HG02981 (cell line): ENCODE measurements at regions not wholly inside any gene's neighbourhood (a gene's known extent, or its start where the extent isn't known, plus 50 kb on each side); places are given as distances from the start of the nearest gene placed in this dataset.
"Not testable (repeated sequence)": the region's sequence is repeated elsewhere in the genome, so short reads cannot be mapped to it uniquely, and the experiment has no call there.

ENCODE experiments used
- ATAC-seq: cut with Tn5 transposase; IDR thresholded peaks from one replicate; pipeline ENCODE4 v1.9.1; 2021; ENCODE audit warnings: mild to moderate bottlenecking, moderate library complexity; ENCODE audit not compliant: unreplicated experiment

DNA sequence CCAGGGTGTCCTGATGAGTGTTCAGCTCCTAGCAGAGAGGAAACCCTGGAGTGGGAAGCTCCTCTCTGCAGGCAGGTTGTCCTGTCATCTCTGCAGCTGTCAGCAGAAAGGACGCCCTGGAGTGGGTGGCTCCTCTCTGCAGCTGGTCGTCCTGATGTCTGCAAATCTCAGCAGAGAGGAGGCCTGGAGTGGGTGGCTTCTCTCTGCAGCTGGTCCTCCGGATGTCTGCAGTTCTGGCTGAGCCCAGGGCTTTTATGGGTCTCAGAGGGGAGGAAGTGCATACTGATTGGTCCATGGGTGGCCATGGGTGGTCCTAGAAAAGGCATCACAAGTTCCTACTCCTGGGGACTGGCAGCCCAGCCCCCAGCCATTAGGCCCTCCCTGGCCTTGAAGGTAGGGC, 102.6 kb upstream of the BNIP2 start:
- ATAC-seq: no peak

DNA sequence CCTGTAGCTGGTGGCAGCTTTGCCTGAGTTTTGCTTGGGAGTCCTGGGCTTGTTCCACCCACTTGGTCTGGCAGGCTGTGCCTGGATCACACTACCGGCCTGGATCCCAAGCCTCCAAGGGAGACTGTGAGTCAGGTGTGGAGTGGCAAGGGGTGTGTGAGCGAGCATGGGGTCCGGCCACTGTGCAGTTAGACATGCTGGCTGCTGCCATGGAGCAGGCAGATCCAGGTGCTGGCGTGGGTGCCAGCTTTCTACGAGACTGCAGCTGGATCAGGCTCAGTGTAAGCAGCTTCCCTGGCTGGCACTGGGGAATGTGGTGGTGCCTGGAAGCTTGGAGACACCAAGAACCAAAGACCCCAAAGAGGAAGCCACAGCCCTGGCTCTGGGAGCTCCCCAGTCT, 102.0 kb upstream of the BNIP2 start:
- no peak for ATAC-seq

DNA sequence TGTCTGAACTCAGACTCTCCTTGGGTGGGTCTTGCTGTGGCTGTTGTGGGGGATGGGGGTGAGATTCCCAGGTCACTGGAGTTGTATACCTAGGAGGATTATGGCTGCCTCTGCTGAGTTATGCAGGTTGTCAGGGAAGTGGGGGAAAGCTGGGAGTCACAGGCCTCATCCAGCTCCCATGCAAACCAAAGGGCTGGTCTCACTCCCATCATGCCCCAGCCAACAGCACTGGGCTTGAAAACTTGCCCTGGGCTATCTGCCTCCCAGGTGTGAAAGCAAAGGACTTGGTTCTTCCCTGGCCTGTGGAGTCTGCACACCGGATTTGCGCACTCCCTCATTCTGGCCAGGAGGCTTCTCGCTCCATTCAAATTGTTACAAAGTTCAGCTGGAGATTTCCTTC, 97.3 kb upstream of the BNIP2 start:
- not testable (repeated sequence) for ATAC-seq

DNA sequence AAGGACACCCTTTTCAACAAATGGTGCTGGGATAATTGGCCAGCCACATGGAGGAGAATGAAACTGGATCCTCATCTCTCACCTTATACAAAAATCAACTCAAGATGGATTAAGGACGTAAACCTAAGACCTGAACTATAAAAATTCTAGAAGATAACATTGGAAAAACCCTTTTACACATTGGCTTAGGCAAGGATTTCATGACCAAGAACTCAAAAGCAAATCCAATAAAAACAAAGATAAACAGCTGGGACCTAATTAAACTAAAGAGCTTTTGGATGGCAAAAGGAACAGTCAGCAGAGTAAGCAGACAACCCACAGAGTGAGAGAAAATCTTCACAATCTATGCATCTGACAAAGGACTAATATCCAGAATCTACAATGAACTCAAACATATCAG, 96.9 kb upstream of the BNIP2 start:
- not testable (repeated sequence) for ATAC-seq

DNA sequence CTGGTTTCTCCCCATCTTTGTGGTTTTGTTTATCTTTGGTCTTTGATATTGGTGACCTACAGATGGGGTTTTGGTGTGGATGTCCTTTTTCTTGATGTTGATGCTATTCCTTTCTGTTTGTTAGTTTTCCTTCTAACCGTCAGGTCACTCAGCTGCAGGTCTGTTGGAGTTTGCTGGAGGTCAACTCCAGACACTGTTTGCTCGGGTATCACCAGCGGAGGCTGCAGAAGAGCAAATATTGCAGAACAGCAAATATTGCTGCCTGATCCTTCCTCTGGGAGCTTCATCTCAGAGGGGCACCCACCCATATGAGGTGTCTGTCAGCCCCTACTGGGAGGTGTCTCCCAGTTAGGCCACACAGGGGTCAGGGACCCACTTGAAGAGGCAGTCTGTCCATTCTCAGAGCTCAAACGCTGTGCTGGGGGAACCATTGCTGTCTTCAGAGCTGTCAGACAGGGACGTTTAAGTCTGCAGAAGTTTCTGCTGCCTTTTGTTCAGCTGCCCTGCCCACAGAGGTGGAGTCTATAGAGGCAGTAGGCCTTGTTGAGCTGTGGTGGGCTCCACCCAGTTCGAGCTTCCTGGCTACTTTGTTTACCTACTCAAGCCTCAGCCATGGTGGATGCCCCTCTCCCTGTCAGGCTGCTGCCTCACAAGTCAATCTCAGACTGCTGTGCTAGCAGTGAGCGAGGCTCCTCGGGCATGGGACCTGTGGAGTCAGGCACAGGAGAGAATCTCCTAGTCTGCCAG, 94.8 kb upstream of the BNIP2 start:
- not testable (repeated sequence) for ATAC-seq

DNA sequence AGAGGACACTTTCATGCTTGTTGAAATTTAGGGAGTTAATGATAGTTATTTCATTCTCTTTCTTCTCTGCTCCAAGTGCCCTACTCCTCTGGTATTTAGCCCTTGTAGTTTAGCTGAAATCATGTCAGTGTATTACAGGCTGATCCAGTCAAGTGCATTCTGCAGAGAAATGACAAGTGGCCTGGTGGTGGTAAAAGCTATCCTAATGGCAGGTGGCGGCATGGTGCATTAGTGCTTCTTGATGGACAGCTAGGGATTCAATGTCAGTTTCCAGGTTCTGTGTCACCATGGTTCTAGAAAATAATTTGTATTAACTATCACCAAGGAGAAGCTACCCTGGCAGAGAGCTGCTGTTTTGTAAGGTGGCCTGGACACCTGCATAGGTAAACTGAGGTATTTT, 90.0 kb upstream of the BNIP2 start:
- ATAC-seq: no peak

DNA sequence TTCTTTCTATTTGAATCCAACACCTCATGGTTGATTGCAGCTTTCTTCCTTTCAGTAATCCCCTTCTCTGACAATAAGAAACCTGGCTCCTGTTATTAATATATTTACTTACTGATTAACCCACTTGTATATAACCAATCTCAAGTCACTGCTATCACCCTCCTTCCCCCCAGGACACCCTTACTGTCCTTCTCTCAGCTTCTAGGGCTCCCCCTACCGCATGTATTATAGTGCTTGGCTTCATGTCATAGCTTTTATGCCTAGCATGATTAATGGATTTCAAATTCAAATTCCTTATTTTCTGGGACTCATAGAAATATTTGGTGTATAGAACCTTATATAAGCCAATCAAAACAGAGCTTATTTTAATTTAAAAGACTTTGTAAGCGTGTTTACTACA, 75.7 kb upstream of the BNIP2 start:
- no peak for ATAC-seq

DNA sequence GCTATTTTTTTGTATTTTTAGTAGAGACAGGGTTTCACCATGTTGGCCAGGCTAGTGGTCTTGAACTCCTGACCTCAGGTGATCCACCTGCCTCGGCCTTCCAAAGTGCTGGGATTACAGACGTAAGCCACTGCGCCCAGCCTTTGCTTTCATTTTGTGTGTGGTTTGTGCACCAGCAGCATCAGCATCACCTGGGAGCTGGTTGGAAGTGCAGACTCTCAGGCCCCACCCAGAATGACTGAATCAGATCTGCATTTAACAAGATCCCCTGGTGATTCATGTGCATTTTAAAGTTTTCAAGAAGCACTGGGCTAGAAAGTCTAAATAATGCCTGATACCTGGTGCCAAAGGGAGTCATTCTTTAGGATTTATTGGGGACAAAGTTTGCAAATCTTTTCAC, 73.4 kb upstream of the BNIP2 start:
- no peak for ATAC-seq

DNA sequence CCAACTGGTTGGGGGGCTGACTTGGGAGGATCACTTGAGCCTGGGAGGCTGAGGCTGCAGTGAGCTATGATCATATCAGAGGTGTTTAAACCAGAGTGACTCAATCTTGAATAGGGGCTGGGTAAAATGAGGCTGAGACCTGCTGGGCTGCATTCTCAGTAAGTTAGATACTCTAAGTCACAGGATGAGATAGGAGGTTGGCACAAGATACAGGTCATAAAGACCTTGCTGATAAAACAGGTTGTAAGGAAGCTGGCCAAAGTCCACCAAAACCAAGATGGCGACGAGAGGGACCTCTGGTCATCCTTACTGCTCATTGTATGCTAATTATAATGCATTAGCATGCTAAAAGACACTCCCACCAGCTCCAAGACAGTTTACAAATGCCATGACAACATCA, 71.1 kb upstream of the BNIP2 start:
- ATAC-seq: not testable (repeated sequence)

DNA sequence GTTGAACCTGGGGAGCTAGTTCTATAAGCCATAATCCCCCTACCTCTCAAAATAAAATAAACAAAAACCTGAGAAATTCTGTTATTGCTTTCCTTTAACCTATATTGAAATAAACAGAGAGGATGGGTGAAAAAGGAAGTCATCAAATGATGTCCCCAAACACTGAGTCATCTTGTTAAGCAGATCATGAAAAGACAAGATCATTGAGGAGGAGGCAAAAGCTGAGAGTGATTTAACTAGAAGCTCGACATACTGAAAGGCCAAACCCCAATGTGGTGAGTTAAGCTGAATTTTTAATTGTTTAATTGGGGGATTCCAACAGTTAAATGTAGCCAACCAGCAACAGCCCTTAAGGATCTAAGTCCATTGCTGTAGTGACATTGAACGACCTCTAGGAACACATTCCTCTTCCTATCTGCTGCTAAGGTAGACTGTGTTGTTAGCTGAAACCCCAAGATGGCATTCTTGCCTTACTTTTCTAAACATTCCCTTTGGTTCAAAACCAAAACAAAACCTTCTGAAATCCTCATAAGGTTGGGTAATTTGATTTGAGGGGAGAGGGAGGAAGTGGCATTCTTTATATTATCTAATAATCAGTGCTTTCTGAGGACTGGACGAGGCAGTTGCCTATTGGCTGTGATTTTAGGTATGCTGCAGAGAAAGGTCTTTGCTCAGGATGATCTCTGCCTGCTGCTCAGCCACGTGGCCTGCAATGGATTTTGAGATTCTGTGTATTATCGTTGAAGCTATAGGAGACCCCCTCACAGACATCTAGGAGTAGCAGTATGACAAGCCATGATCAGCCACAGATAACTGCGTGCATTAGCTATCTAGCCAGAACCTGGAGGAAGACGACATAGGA, 62.7 kb upstream of the BNIP2 start:
- no peak for ATAC-seq

DNA sequence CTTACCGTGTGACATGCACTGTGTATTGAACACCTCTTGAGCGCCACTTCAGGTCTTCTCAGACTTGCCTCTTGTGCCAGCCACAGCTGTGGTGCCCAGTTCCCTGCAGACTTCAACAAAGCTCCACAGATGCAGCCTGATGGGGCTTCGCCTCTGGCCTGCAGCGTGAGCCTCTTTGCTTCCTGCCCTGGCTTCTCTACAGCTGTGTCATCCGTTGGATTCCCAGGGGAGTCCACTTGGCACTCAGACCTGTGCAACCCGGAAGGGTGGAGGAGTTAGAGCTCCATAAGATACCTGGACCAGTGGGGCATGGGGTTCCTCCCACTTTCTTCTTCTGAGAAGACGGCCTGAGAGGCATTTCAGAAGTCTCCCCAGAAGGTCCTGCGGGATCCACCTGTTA, 57.7 kb upstream of the BNIP2 start:
- no peak for ATAC-seq

DNA sequence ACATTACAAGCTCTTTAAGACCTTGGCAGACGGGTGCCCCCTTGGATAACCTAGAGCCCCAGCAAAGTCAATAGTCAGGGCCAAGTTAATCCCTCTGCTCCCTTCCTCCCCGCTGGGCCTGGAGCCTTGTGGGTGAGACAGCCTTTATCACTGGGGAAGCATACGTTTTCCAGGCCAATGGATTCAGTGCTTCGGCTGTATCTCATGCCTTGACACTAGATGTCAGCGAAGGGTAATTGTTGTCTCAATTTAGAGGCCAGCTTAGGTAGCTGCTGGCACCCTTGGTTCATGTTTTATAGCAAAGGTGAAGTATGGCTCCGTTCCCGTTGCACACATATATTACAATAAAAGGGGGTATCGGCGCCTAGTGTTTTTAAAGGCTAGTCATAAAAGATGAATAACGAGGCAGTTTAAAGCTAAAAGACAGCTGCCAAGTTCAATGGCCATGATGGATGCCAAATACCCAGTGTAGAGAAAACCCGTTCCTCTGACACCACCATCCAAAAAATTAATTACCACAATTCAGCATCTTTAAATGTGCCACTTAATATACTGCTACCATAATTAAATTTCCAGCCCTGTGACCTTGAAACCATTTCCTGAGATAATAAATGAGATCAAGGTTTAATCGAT, 52.3 kb upstream of the BNIP2 start:
- ATAC-seq: no peak

DNA sequence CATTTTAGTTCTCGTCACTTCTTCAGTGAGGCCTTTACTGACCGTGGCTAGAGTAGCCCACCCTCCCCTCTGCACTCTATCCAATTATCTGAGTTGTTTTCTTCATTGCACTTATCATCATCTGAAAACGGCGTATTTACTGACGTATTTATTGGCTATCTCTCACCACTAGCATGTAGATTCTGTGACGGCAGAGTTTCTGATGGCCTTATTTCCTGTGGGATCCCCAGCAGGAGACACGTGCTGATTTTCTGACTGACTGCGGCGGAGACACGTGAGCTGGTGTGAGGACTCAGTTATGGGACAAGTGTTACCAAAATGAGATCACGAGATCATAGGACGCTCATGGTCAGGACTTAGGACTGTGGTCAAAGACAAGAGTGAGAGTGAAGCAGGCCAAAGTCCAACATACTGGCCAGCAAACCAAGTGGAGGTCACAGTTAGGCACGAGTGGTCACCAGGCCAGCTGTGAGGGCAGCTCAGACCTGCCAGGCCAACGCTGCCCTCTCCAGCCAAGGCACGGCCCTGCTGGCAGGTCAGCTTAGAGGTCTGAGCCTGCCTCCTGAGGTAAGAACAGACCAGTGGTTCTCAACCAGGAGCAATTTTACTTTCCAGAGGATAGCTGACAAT, 50.6 kb upstream of the BNIP2 start:
- no peak for ATAC-seq
